GM13977 (cell line): ENCODE measurements at regions not wholly inside any gene's neighbourhood (a gene's known extent, or its start where the extent isn't known, plus 50 kb on each side); places are given as distances from the start of the nearest gene placed in this dataset.

Experiments
- DNase-seq: peaks from one replicate; pipeline ENCODE4 v3.0.0; 2012; ENCODE audit warnings: low spot score
- CTCF ChIP-seq: IDR thresholded peaks from 2 replicates; pipeline ENCODE4 v1.5.1; 2012; ENCODE audit warnings: mild to moderate bottlenecking, control low read depth; ENCODE audit not compliant: insufficient read depth; ENCODE audit errors: extremely low read depth, missing control alignments
- in situ Hi-C: fragments of 300-500 bp; cut with MboI; formaldehyde crosslinking; loops from one replicate; pipeline ENCODE4 v1.12.0; 2022; ENCODE audit warnings: low sequenced_read_pairs, low pct_unique_long_range_greater_than_20kb, mixed read lengths, inconsistent platforms; ENCODE audit not compliant: unreplicated experiment

DNA sequence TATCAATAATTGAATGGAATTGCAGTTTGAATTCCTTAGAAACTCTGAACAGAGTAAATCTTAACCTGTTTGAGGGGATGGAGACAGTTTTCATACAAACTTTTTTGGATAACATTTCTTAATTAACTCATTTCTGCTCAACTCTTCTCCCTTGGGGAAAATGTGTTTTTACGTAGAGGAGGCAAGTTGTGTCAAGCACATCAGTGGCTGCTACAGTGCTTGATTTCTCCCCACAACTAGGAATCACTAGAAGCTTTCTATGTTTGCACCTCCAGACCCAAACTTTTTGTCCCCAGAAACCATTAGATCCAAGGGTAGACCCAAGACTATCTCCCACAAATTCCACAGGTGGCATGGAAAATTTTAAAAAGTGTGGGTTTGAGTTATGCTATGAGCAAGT is 658.9 kb upstream of the FSHR start:
- TF ChIP-seq CTCF: no peak
- in situ Hi-C loops: no loop called here
- DNase-seq: no peak

GRCh38 chr2:49812730-49813129 is 658.4 kb upstream of the FSHR start:
- DNase-seq: no peak
- no peak for TF ChIP-seq CTCF
- in situ Hi-C loops: no loop called here

GRCh38 chr2:49811502-49811901 is 657.2 kb upstream of the FSHR start:
- DNase-seq: no peak
- TF ChIP-seq CTCF: no peak
- in situ Hi-C loops: no loop called here

- in situ Hi-C loops: no loop called here
- no peak for DNase-seq
- no peak for TF ChIP-seq CTCF
Measured at GRCh38 chr2:49807689-49808088, 653.4 kb upstream of the FSHR start.

- no peak for TF ChIP-seq CTCF
- no peak for DNase-seq
- in situ Hi-C loops: no loop called here
Measured at GRCh38 chr2:49804111-49804510, 649.8 kb upstream of the FSHR start.

DNA sequence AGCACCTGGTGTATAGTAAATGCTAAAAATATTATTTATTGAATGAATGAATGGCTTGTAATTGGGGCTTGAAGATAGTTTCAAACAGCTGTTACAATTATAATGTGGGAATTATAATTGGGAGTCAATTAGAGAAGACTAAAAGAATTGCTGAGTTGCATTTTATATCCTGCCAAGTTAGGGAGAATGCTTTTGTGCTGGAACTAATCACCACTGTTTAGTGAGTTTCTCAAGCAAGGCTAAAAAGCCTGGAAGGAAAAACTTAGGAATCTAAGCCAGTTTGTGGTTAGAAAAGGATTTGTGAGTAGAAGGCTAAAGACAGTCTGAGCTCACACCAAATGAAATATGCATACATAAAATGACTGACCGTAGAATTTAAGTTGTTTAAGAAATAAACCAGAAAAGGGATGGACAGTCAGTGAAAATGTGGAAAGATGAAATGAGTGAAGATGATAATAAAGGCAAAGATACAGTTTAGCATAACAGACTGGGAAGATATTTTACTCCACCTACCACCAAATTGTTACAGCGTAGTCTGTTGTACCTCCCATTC is 647.7 kb upstream of the FSHR start:
- in situ Hi-C loops: no loop called here
- no peak for TF ChIP-seq CTCF

DNA sequence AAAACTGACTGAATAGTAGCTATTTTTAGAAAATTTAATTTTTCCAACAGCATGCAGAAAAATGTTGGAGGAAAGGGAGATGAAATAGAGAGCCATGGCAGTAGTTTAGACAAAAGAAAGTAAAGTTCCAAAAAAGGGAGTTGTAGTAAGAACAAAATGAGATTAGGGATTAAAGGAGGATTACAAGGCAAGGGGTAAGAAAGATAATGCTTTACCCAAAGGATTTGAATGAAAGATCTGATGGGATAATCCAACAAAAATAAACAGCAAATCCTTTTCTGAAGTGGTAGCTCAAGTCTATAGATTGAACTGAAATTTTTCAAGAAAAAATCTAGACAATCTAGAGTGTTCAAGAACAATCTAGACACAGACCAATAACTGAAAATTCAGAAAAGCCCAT is 644.3 kb upstream of the FSHR start:
- in situ Hi-C loops: no loop called here
- no peak for TF ChIP-seq CTCF
- no peak for DNase-seq

More for the DNA sequence above, 647.7 kb upstream of the FSHR start:
- no peak for DNase-seq
